Calu3 (cell line): ENCODE measurements at regions not wholly inside any gene's neighbourhood (a gene's known extent, or its start where the extent isn't known, plus 50 kb on each side); places are given as distances from the start of the nearest gene placed in this dataset.
"Not testable (repeated sequence)": the region's sequence is repeated elsewhere in the genome, so short reads cannot be mapped to it uniquely, and the experiment has no call there.

ENCODE experiments used
- BruUV-seq: library from RNA; stranded (reverse); fragments of 400-500 nt; replicated peaks from 2 replicates; lab custom pipeline; 2021; lab: Mats Ljungman, UMichigan
- CTCF ChIA-PET: fragments of 300-600 bp; sonication (Branson Sonifier 250); formaldehyde crosslinking; loops from one replicate; lab custom pipeline; 2022; ENCODE audit warnings: antibody characterized with exemption; lab: Charles Lee
- DNase-seq: peaks from one replicate; pipeline ENCODE4 v3.0.0; 2022
- H3K27ac Mint-ChIP-seq: one replicate; pipeline ENCODE4 v1.8.0; 2022; ENCODE audit warnings: mixed read lengths; ENCODE audit not compliant: unreplicated experiment
- H3K27me3 Mint-ChIP-seq: one replicate; pipeline ENCODE4 v1.8.0; 2022; ENCODE audit warnings: mixed read lengths; ENCODE audit not compliant: unreplicated experiment
- H3K36me3 Mint-ChIP-seq: one replicate; pipeline ENCODE4 v1.8.0; 2022; ENCODE audit warnings: mild to moderate bottlenecking, moderate library complexity, mixed read lengths; ENCODE audit not compliant: insufficient read depth, unreplicated experiment
- H3K4me1 Mint-ChIP-seq: one replicate; pipeline ENCODE4 v1.8.0; 2022; ENCODE audit warnings: mild to moderate bottlenecking, low read depth, mixed read lengths; ENCODE audit not compliant: unreplicated experiment
- H3K4me3 Mint-ChIP-seq: one replicate; pipeline ENCODE4 v1.8.0; 2022; ENCODE audit warnings: mild to moderate bottlenecking, low read depth, moderate library complexity, mixed read lengths; ENCODE audit not compliant: unreplicated experiment
- H3K9me3 Mint-ChIP-seq: one replicate; pipeline ENCODE4 v1.8.0; 2022; ENCODE audit warnings: low read depth, mixed read lengths; ENCODE audit not compliant: unreplicated experiment
- intact Hi-C: fragments of 100-400 bp; cut with micrococcal nuclease; formaldehyde crosslinking; loops from one replicate; pipeline ENCODE4 v1.10.0; 2022; ENCODE audit not compliant: unreplicated experiment
- TF ChIP-seq, protein P1 (sequence below): fragments of 200-600 bp; IDR thresholded peaks from one replicate; pipeline ENCODE4 v1.8.0; 2022; ENCODE audit warnings: antibody characterized with exemption; ENCODE audit not compliant: unreplicated experiment

DNA sequence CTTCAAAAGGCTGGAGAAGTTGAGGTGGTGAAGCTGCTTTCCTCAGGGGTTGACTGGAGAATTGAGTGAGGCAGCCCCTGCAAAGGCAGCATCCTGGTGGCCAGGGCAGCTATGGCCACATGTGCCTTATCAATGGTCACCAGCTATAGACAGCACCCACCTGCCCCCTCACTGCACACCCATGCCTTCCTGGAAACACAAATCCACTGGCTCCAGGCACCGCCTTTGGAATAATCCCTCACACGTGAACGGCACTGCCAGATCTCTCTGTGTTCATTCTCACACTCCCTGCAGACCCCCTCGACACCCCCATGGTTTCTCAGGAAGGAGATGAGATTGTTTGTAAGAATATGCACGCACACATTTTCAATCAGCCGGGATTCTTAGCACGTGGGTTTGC is 1297.8 kb downstream of the TBC1D22A start:
- intact Hi-C loops: no loop called here
- Mint-ChIP-seq H3K4me3 (no peak overlapping the region), H3K4me1 (no peaks in the 10 kb centered on the region), H3K27ac (no peak overlapping the region), H3K27me3 (no peaks in the 10 kb centered on the region), H3K36me3 (peaks cover 8% of the 10 kb centered on the region), H3K9me3 (peaks cover 28% of the 10 kb centered on the region)
- BruUV-seq: no TSS peak
- TF ChIP-seq, protein P1, sequence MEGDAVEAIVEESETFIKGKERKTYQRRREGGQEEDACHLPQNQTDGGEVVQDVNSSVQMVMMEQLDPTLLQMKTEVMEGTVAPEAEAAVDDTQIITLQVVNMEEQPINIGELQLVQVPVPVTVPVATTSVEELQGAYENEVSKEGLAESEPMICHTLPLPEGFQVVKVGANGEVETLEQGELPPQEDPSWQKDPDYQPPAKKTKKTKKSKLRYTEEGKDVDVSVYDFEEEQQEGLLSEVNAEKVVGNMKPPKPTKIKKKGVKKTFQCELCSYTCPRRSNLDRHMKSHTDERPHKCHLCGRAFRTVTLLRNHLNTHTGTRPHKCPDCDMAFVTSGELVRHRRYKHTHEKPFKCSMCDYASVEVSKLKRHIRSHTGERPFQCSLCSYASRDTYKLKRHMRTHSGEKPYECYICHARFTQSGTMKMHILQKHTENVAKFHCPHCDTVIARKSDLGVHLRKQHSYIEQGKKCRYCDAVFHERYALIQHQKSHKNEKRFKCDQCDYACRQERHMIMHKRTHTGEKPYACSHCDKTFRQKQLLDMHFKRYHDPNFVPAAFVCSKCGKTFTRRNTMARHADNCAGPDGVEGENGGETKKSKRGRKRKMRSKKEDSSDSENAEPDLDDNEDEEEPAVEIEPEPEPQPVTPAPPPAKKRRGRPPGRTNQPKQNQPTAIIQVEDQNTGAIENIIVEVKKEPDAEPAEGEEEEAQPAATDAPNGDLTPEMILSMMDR: no peak
- no peak for DNase-seq
- CTCF ChIA-PET: no interaction called here

DNA sequence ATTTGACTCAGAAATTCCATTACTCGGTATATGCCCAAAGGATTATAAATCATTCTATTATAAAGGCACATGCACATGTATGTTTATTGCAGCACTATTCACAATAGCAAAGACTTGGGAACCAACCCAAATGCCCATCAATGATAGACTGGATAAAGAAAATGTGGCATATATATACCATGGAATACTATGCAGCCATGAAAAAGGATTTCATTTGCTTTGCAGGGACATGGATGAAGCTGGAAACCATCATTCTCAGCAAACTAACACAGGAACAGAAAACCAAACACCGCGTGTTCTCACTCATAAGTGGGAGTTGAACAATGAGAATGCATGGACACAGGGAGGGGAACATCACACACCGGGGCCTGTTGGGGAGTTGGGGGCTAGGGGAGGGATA is 1297.1 kb downstream of the TBC1D22A start:
- H3K27me3 Mint-ChIP-seq, intact Hi-C loops, H3K4me3 Mint-ChIP-seq, H3K36me3 Mint-ChIP-seq, H3K27ac Mint-ChIP-seq, H3K4me1 Mint-ChIP-seq, CTCF ChIA-PET, DNase-seq, BruUV-seq: not testable (repeated sequence)
- peaks cover 28% of the 10 kb centered on the region for H3K9me3 Mint-ChIP-seq

DNA sequence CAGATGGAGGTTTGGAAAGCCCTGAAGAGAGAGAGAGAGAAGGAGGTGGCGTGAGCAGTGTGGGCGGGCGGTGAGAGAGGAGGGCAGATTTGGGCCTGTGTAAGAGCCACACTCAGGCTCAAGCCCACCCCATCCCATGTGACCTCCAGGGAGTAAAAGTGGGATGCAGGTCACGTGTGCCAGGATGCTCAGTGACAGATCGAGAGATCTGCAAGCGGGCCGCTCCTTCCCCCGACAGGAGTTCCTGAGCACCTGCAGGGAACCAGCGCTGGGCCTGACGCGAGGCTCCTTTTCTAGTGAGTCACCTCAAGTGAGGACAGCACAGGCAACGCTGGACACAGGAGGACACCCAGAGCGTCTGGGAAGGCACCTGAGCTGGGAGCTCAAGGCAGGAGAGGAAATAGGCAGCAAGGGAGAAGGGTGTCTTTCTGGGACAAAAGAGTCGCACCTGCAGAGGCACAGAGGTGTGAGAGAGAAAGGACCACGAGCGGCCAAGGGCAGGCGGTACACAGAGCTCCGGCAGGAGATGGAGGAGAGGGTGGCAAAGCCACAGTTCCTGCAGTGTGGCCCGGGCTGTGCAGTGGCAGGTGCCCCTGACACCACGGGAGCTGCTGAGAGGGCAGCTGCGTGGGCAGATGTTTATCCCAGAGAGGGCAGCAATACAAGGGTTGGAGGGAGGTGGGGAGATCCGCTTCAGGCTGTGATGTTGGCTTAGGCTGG is 1294.8 kb downstream of the TBC1D22A start:
- intact Hi-C loops: no loop called here
- peaks cover 23% of the 10 kb centered on the region for H3K9me3 Mint-ChIP-seq
- CTCF ChIA-PET: no interaction called here
- H3K27ac Mint-ChIP-seq: no peak overlapping the region
- TF ChIP-seq, protein P1: no peak
- H3K4me1 Mint-ChIP-seq: no peaks in the 10 kb centered on the region
- H3K27me3 Mint-ChIP-seq: no peaks in the 10 kb centered on the region
- peaks cover 8% of the 10 kb centered on the region for H3K36me3 Mint-ChIP-seq
- BruUV-seq: no TSS peak
- H3K4me3 Mint-ChIP-seq: no peak overlapping the region
- DNase-seq: no peak

DNA sequence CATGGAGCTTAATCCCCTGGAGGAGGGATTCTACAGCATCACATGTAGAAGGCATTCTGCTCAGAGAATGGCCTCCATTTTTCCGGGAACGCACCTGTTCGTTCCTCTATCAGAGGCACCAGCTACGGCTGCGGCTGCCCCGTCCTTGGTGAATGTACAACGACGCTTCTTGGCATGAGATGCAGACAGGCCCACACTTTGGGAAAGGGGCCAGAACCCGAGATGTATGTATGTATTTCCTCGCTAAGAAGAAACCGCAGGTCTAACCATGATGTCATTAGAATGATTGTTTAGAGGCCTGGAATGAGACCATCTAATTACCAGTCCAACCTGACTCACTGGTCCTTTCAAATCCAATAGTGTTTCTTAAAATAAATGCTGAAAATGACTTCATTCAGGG is 1293.4 kb downstream of the TBC1D22A start:
- Mint-ChIP-seq H3K36me3 (peaks cover 8% of the 10 kb centered on the region), H3K9me3 (peaks cover 19% of the 10 kb centered on the region), H3K27me3 (no peaks in the 10 kb centered on the region), H3K27ac (no peak overlapping the region), H3K4me1 (no peaks in the 10 kb centered on the region), H3K4me3 (no peak overlapping the region)
- no peak for DNase-seq
- TF ChIP-seq, protein P1: no peak
- no TSS peak for BruUV-seq
- intact Hi-C loops: no loop called here
- CTCF ChIA-PET: no interaction called here

DNA sequence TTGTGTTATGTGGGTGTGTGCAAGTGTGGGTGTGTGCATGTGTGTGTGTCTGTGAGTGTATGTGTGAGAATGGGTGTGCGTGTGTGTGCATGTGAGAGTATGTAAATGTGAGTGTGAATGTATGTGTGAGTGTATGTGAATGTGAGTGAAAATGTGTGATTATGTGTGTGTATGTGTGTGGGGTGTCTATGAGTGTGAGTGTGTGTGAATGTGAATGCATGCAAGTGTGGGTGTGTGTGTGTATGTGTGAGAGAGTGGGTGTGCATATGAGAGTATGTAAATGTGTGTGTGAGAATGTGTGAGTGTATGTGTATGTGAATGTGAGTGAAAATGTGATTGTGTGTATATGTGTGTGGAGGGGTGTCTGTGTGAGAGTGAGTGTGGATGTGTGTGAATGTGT is 1292.7 kb downstream of the TBC1D22A start:
- BruUV-seq: no TSS peak
- Mint-ChIP-seq H3K4me3 (no peak overlapping the region), H3K9me3 (peaks cover 20% of the 10 kb centered on the region)

More for the DNA sequence above, 1292.7 kb downstream of the TBC1D22A start:
- CTCF ChIA-PET: no interaction called here
- intact Hi-C loops: no loop called here
- no peak for DNase-seq
- no peaks in the 10 kb centered on the region for H3K4me1 Mint-ChIP-seq
- H3K27me3 Mint-ChIP-seq: no peaks in the 10 kb centered on the region
- TF ChIP-seq, protein P1: no peak
- peaks cover 8% of the 10 kb centered on the region for H3K36me3 Mint-ChIP-seq
- no peak overlapping the region for H3K27ac Mint-ChIP-seq
